ENCODE measurements at regions not wholly inside any gene's neighbourhood (a gene's known extent, or its start where the extent isn't known, plus 50 kb on each side); places are given as distances from the start of the nearest gene placed in this dataset.
"Not testable (repeated sequence)": the region's sequence is repeated elsewhere in the genome, so short reads cannot be mapped to it uniquely, and the experiment has no call there.

DNA sequence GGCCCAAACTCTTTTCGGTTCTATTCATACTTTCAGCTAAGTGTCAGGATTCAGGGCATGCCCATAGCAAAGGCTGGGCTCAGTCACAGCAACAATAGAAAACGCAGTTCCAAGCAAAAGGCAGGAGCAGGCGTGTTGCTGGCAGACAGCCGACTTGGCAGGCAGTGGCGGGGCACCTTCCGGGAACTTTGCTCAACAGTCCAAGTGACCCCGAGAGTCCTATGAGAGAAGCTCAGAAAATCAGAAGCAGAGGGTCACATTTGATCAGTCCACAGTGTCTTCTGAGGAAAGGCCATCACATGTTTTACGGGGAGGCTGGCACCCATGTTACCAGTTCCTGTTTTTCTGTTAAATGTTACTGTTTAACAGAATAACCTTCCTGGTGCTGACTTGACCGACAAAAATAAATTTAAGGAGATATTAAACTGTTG is 115.0 kb downstream of the DACT1 start:
- peak; percentile 5 for DNase-seq

DNA sequence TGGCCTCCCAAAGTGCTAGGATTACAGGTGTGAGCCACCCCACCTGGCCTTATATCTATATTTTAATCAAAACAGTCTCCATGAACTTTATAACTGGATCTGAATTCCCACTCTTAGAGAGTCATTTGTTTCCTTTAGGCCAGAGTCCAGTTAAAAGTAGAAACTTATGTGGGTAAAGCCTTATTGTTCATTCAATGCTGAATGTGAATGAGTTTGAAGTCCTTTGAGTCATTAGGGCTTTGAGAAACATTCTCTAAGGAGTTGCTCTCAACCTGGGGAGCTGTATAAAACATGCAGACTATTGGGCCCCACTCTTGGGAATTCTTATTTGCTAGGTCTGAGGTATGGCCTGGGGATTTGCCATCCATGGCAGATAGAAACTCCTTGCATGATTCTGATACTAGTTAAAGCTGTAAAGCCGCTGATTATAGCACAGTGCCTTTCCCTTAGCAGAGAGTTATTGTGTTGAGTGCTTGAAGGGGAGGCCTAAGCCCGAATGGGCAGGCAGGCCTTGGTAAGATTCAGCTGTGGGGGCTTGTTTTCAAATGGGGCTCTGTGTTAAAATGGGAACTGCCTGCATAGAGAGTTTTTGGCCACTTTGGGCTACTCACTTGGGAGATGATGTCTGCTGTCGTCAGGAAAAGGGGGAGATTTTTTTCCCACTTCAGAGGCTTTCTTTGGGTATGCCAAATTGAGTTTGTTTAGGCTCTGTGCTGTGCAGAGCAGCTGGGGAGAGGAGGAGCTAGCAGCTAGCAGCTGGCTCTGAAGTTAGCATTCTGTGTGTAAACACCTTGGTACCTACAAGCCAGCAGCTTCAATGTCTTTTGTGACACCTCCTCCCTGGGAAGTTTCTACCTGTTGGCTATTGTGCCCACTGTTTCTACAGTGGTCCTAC is 117.5 kb downstream of the DACT1 start:
- DNase-seq, result peak; percentile 8

DNA sequence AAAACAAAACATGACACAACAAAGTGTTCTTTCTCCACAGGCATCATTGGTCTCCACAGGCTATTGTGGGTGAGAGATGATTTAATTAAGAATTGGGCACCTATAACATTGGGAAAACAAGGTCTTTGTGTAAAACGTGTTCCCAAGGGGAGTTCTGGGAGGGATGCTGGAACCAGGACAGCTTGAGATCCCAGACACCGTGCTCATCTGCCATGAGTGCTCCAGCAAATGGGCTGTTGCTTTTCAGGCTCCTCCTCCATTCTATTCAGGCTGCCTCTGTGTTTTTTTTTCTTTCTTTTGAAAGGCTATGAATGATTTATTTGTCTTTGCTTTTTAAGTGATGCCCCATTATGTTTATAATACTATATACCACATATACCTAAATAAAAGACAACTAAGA is 122.4 kb downstream of the DACT1 start:
- no peak for DNase-seq

DNA sequence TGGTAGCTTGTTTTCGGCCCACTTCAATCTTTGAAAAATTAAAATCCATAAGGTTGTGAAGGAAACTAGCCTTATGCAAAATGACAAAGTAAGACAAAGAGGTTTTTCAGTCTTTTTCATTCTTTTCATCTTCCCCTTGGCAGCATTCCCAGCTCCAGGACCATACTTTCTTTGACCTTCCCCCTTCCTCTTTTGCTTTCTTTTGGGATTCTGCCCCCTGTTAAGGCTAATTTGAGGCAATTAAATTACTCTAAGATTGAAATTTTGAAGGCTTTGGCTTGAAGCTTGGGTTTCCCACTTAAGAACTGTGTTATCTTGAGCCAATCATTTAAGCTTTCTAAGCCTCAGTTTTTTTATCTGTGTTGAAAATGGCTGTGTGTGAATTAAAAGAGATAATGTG is 124.9 kb downstream of the DACT1 start:
- DNase-seq, result no peak

DNA sequence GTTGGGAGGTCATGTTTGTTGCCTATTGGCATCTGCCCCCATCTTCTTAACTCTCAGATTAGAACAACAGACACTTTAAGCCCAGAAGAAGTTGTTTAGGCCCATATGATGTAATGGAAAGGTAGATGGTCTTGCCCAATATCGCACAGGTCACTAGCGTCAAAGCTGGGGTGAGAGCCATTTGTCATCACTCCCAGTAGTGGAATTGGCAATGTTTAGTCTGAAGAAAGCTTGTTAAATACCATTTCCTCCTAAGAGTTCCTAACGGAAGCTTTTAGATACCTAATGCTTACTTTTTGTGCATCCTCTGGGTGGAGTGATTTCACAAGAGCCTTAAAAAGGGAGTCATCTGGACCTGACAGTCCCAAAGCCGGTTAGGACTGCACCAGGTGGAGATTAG is 125.4 kb downstream of the DACT1 start:
- no peak for DNase-seq

DNA sequence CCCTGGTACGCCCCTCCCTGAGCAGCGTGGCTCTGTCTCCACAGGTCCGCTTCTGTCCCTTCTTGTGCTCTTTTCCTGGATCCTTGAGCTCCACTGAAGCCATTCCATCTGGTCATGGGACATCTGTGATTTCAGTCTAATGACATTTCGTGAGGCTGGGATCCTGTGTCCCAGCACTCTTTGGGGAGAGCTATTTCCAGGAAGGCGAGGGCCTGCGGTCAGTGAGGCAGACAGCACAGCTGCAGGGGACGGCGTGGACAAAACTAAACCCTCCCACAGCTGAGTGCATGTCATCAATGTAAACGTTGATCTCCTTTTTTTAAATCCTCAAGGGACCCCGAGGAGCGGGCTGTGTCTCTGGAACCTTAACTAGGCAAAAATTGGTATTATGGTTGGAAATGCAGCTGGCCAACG is 127.7 kb downstream of the DACT1 start:
- DNase-seq, result peak; percentile 24

DNA sequence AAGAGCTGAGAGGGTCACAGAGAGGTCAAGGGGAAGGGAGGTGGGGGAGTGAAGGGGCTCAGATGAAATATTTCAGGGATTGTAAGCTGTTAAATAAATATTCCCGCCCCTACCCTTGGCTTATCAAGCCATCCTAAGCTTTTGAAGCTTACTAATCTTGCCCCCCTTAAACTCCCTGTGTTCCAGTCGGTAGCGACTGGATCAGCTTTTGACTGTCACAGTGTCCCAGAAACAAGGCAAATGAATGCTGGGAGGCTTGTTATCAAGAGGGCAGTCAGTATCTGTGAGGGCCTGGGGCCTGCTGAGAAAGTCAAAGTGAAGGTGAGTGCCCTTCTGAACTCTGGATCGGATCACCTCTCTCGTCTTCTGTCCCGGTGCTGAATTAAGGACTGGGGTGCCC is 128.1 kb downstream of the DACT1 start:
- DNase-seq, result no peak

DNA sequence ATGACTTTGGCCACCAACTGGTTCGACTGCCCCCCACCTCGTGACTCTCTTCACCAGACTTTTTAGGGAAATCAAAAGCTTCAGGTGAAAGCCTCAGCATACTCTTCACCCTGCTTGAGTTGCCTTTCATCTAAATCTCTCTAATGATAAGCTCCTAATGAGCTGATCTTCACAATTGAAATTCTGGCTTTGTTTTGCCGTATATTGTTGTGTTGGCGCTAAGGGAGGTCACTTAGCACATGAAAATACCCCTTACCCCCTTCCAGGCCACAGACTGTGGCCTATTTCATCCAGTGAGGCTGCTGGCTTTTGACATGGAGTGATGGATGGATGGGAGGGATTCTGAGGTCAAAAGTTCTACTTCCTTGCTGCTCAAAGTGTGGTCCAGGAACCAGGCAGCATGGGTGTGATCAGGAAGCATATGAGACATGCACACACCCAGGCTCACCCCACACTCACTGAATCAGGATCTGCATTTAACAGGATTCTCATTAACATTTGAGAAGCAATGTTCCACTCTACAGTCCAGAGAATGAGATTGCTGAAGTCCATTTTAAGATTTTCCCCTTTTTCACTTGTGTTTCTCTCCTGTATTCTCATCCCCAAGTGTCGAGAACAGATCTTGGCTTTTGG is 131.4 kb downstream of the DACT1 start:
- DNase-seq, result no peak

DNA sequence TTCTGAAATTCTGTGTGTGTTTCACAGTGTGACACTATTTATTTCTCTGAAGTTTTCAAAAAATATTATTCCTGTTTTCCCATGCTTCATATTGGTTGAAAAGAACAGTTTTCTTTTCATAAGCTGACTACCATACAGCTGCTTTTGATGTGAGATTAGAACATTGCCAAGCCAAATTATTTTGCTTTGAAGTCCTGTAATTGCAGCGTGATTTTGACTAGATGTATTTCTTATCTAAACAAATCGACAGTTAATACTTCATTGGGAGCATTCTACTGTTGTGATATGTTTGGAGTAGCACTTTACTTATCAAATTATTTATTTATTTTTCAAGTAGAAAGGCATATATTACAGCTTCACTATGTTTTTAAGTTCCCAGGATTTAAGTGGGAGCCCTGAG is 132.0 kb downstream of the DACT1 start:
- no peak for DNase-seq

DNA sequence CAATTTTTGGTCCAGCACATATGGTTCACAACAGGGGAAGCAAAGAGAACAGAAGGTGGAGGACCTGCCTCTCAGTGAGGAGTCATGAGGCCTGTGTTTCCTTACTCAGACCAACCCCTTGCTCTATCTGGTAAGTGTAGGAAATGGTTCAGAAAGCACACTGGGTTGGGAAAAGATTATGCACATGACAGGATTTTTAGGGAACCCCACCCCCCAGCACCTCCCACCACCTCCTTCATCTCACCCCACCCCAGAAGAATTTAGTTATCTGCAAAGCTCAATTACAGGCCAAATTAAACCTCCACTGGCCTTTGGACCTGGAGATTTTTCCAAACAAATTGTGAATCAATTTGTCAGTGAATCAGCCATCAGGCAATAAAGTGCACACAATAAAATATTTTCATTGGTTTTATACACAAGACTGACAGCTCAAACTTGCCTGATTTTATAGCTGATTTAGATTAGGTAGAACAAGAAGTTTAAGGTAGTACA is 132.8 kb downstream of the DACT1 start:
- DNase-seq, result no peak

DNA sequence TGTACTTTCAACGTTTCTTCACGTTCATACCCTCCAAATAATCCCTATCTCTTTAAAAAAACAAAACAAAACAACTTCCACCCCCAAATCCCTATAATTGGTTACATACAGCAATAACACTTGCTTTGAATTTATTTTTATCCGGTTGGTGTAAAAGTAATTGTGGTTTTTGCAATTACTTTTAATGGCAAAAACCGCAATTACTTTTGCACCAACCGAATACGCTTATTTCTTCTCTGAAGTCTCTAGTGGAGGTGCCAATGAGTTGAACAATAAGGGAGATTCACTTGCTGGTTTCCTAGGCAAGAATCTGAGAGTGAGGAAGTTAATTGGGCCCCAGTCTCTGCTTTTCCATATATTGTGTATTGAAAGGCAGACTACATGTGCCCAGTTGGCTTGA is 133.3 kb downstream of the DACT1 start:
- DNase-seq, result no peak

DNA sequence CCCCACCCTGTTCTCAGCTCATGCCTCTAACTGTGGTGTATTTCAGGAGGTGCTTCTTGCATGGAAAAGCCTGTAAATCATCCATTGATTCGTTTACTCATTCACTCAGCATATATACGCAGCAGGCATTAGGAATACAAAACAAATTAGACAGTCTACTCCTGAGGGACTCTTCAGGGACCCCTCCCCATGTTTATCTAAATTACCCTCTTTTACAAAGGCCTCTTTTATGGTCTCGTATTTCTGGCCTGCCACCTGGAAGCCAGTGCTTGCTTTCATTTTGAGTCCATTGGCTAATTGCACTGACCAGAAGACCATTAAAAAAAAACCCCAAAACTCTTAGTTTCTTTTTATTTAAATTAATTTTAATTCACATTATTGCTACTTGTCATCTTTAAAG is 134.4 kb downstream of the DACT1 start:
- DNase-seq, result no peak

DNA sequence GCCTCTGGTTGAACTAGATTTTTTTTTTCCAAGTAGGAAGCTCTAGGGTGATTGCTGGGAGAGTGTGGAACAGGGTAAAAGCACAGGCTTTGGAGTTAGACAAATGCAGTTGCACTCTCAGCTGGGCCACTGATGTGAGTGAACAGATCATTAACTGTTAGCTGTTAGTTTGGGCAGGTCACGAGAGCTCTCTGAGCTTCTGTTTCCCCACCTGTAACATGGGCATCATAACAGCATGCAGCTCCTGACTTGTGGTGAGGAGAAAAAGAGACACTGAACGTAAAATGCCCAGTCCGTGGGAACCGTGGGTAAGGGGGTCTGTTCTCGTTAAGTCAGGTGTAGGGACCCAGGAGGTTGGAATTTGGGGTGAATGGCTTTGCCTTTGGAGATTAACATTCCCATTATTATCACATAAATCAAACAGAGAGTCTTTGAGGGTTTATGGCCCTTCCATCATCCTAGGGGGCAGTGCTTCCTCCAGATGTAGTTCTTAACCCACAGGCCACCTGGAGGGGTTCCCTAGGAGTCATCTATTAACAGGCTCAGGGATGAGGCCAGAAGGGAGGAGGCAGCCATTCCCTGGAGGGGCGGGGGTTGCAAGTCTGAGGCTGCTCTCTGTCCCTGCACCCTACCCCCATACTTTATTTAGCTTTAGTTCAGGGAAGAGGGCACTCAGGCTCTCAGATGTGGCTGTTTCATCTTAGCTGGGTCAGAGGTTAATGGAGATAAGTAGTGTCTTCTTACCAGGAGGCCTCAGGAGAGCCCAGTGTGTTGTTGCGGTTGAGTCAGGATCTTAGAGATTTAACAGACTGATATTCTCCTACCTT is 135.2 kb downstream of the DACT1 start:
- DNase-seq, result no peak

DNA sequence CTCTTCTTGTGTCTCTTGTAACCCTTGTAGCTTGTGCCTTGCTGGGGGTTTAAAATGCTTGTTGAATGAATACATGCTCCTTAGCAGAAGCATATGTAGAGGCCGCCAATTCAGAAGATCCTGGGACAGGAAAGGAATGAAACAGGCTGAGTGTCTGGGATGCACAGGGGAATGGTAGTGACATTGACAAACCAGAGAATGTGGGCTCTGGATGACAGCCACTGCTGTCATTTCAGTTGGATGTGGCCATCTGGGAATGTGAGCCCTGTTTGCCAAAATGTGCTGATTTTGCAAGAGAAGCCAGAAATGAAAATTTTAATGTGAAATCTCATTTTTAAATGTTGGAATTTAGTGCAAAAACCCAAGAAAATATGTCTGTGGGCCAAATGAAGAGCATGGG is 136.8 kb downstream of the DACT1 start:
- DNase-seq, result peak; percentile 10

DNA sequence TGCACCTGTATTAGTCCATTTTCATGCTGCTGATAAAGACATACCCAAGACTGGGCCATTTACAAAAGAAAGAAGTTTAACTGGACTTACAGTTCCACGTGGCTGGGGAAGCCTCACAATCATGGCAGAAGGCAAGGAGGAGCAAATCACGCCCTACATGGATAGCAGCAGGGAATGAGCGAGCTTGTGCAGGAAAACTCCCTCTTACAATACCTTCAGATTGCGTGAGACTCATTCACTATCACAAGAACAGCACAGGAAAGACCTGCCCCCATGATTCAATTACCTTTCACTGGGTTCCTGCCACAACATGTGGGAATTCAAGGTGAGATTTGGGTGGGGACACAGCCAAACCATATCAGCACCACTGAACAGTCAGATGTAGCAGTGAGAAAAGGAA is 137.4 kb downstream of the DACT1 start:
- not testable (repeated sequence) for DNase-seq

DNA sequence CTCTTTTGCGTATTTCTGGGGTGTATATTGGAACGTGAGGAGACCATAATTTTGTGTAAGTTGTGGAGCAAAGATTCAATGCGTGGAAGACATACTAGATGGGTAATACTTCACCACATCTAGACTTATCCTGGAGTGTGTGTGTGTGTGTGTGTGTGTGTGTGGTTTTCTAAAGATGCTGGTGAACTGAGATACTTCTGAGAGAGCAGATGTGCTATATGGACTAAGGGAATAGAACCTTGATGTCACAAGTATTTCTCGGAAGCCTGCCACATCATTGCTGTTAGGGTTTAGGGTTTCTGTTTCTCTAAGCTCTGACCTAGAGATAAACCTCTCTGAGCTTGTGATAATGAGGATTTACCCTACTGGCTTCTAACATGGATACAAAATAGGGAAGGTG is 138.8 kb downstream of the DACT1 start:
- DNase-seq, result no peak

DNA sequence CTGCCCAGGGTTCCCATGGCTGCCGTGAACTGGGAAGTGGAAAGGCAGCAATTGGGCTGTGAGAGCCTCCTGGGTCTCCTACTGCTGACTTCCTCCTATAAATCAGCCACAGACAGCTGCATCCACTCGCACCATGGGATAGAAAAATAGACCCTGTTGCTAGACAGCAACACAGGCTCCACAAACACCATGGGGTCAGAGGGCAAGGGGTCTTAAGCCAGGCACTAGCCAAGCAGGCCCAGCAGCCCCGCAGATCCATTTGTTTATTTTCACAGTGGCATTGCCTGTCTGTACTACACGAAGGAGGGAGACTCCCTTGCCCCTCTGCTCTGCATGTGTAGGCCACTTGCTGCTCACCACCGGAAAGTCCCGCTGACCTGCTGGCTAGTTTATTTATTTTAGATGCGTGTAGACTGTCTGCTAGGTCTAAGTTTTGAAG is 139.8 kb downstream of the DACT1 start:
- DNase-seq, result no peak

DNA sequence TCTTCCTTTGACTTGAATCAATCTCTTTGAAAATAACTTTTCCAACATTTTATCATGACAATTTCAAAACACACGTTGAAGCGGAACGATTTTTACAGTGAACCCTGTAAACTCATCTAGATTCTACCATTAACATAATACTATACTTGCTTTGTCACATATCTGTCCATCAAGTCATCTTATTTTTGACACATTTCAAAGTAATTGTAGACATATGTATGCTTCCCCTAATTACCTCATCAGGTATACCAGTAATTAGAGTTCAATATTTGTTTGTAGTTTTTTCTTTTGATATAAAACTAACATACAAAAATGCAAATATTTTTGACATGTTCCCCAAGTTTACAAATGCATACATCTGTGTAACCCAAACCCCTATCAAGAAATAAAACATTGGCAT is 140.4 kb downstream of the DACT1 start:
- no peak for DNase-seq

DNA sequence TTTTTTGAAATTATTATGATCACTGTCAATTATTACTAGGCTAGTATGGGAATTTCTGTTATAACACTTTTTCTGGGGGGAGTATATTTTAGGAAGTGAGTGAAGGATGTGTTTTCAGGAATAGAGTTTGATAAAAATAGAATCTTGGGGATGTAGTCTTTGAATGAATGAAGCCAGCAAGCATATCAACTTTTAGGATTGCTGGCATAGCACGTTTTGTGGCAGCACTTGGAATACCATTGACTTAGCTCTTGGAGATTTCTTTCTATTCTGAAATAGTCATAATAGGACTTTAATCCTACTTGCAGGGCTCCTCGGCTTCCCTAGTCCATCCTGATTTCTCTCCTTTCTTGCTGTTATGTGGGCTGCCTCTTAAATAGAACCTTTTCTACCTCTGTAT is 141.6 kb downstream of the DACT1 start:
- DNase-seq, result no peak

DNA sequence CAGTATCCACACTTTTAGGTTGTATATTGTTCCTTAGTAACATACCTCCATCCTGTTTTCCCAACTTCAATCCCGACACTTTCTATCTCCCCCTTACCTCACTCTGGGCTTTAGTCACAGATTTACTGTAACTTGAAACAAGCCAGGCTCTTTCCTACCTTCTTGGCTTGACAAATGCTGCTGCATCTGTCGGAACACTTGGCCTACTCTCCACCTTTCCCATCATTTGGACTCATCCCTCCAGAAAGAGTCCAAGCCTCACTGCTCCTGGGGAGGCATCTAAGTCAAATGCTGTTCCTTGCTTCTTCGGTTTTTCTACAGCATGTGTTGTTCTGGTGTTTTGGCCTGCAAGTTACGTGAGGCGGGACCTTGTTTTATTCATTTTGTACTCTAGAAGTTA is 142.4 kb downstream of the DACT1 start:
- no peak for DNase-seq

DNA sequence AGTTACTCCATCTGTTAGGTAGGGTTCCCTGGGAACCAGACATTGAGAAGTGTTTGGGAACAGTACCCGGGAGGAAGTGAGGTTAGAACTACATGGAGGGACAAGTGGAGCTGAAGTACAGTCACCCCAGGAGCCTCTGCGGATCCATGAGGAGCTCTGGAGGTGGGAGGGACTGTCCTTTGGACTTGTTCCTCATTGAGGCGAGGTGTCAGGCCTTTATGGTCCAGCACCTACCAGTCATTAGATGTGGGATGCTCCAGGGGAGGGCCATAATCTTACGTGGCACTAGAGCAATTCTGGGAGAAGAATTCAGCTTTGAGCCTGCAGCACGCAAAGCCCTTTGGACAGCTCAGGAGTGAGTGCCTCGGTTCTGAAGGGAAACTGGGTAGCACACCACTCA is 142.8 kb downstream of the DACT1 start:
- no peak for DNase-seq

DNA sequence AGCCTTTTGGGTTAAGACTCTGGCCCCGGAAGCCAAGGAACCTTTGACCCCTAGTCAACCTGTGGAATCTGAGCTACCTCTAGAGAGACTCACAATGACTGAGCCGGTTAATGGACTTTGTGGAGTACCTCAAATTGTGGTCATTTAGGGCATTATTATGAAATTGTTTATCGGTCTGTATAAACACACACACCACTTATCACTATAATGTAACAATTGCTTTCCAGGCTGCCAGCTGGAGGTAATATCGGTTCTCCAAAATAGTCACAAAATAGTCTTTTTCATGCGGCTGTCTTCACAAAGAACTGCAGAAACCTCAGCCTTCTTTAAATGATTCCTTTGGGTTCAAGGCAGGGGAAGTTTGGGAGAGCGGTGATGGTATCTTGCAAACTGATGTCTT is 144.2 kb downstream of the DACT1 start:
- DNase-seq, result no peak
